Renal cortex interstitium (tissue), 11 donors: ENCODE measurements at regions not wholly inside any gene's neighbourhood (a gene's known extent, or its start where the extent isn't known, plus 50 kb on each side); places are given as distances from the start of the nearest gene placed in this dataset.

Source experiments
- DNase-seq, 11 donors: peaks; one replicate each; pipeline ENCODE4 v3.0.0-alpha.2; 2013; ENCODE audit warnings: low read depth in 9 of 11, low spot score in 4 of 11; ENCODE audit errors: extremely low read depth in 1 of 11

DNA sequence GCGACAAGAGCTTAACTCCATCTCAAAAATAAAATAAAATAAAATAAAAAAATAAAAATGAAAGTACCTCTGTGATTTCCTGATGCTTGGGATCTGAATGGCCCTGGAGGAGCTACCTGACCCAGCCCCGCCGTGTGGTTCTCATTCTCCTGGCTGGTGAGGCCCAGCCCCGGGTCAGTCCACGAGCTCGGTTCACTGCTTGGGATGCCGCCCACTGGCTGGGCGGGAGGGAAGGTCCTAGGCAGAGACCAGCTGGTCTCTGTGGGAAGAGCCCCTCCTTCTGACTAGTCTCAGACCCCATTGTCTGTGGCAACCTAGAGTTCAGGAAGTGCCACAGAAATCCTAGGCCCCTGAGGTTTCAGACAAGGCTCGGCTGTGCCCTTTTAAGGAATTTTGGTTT lies 55.1 kb upstream of the DLGAP1 start:
- no peak for DNase-seq
